ENCODE measurements at regions not wholly inside any gene's neighbourhood (a gene's known extent, or its start where the extent isn't known, plus 50 kb on each side); places are given as distances from the start of the nearest gene placed in this dataset.

DNA sequence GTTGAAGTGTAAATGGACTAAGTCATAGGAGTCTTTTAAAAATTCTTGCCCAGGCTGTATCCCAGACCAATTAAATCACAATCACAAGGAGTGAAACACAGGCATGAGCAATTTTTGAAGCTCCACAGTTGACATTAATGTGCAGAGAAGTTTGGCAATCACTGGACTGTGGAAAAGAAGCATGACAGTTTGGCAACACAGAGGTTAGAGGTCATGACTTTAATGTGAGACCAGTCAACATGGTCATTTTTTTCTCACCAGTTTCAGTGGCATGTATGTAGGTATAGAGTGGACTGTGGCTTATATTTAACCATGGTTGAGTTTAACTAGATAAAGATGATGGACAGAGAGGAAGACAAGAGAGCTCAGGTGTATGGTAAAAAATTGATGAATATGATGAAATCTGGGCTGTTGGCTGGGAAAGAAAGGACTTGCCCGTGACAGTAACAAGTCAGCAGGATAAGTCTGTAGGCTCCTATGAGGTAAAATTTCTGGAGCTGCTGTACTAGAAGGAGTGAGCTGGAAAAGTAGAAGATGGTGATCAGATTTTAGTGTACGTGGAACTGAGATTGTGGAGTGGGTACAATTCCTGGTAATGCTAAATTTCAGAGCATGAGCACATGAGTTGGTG, 432.2 kb upstream of the GHITM start:
- no peaks in the 10 kb centered on the region for H4K20me1 ChIP-seq (ENCODE audit: insufficient read depth, low read length, poor library complexity, severe bottlenecking)
- H3K9me3 ChIP-seq (ENCODE audit: insufficient read depth, low read depth, low read length): no peaks in the 10 kb centered on the region
- H3K4me2 ChIP-seq (ENCODE audit: low read depth, low read length, poor library complexity, severe bottlenecking): no peak overlapping the region
- H3F3A ChIP-seq (ENCODE audit: low read depth): no peaks in the 10 kb centered on the region
- H3K9me2 ChIP-seq (replicated peaks; ENCODE audit: low read depth, low read length): no peaks in the 10 kb centered on the region
- H3K36me3 ChIP-seq (ENCODE audit: insufficient read depth, low read length): no peaks in the 10 kb centered on the region
- TF ChIP-seq EZH2phosphoT487 (IDR thresholded peaks at IDR 0.05; ENCODE audit: borderline replicate concordance): no peak
- TF ChIP-seq, protein P1, sequence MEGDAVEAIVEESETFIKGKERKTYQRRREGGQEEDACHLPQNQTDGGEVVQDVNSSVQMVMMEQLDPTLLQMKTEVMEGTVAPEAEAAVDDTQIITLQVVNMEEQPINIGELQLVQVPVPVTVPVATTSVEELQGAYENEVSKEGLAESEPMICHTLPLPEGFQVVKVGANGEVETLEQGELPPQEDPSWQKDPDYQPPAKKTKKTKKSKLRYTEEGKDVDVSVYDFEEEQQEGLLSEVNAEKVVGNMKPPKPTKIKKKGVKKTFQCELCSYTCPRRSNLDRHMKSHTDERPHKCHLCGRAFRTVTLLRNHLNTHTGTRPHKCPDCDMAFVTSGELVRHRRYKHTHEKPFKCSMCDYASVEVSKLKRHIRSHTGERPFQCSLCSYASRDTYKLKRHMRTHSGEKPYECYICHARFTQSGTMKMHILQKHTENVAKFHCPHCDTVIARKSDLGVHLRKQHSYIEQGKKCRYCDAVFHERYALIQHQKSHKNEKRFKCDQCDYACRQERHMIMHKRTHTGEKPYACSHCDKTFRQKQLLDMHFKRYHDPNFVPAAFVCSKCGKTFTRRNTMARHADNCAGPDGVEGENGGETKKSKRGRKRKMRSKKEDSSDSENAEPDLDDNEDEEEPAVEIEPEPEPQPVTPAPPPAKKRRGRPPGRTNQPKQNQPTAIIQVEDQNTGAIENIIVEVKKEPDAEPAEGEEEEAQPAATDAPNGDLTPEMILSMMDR (conservative IDR thresholded peaks at IDR 0.05; ENCODE audit: low read length): no peak
- no peaks in the 10 kb centered on the region for H3K4me1 ChIP-seq (ENCODE audit: insufficient read depth, low read length, poor library complexity, severe bottlenecking)
- no peak overlapping the region for H2AFZ ChIP-seq (ENCODE audit: low read length)
- no peaks in the 10 kb centered on the region for H3K79me2 ChIP-seq (ENCODE audit: insufficient read depth, low read length)
- no peak overlapping the region for H3K9ac ChIP-seq (ENCODE audit: low read depth, low read length, poor library complexity, severe bottlenecking)
- no peak overlapping the region for H3K4me3 ChIP-seq (ENCODE audit: low read length, poor library complexity, severe bottlenecking)
- no peaks in the 10 kb centered on the region for H3K27me3 ChIP-seq (ENCODE audit: insufficient read depth, low read length, poor library complexity, severe bottlenecking)

DNA sequence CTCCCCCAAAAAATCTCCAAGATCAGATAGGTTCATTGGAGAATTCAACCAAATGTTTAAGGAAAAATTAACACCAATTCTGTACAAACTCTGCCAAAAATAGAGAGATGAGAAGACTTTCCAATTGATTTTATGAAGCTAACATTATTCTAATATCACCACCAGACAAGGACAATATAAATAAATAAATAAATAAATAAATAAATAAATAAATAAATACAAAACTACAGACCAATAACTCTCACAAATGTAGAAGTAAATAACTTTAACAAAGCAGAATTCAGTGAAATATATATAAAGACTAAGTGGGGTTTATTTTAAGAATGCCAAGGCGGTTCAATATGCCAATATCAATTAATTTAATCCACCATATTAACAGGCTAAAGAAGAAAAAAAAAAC, 425.9 kb upstream of the GHITM start:
- H3K9ac ChIP-seq (ENCODE audit: low read depth, low read length, poor library complexity, severe bottlenecking): no peak overlapping the region
- no peaks in the 10 kb centered on the region for H3K9me2 ChIP-seq (replicated peaks; ENCODE audit: low read depth, low read length)
- no peak overlapping the region for H3K4me2 ChIP-seq (ENCODE audit: low read depth, low read length, poor library complexity, severe bottlenecking)
- H3K9me3 ChIP-seq (ENCODE audit: insufficient read depth, low read depth, low read length): no peaks in the 10 kb centered on the region
- H3K27me3 ChIP-seq (ENCODE audit: insufficient read depth, low read length, poor library complexity, severe bottlenecking): no peaks in the 10 kb centered on the region
- H3K4me1 ChIP-seq (ENCODE audit: insufficient read depth, low read length, poor library complexity, severe bottlenecking): no peaks in the 10 kb centered on the region
- H3K79me2 ChIP-seq (ENCODE audit: insufficient read depth, low read length): no peaks in the 10 kb centered on the region
- H3K36me3 ChIP-seq (ENCODE audit: insufficient read depth, low read length): no peaks in the 10 kb centered on the region
- no peak overlapping the region for H2AFZ ChIP-seq (ENCODE audit: low read length)
- H3F3A ChIP-seq (ENCODE audit: low read depth): no peaks in the 10 kb centered on the region
- no peak overlapping the region for H3K4me3 ChIP-seq (ENCODE audit: low read length, poor library complexity, severe bottlenecking)
- no peaks in the 10 kb centered on the region for H4K20me1 ChIP-seq (ENCODE audit: insufficient read depth, low read length, poor library complexity, severe bottlenecking)
- TF ChIP-seq, protein P1 (conservative IDR thresholded peaks at IDR 0.05; ENCODE audit: low read length): no peak
- no peak for TF ChIP-seq EZH2phosphoT487 (IDR thresholded peaks at IDR 0.05; ENCODE audit: borderline replicate concordance)

DNA sequence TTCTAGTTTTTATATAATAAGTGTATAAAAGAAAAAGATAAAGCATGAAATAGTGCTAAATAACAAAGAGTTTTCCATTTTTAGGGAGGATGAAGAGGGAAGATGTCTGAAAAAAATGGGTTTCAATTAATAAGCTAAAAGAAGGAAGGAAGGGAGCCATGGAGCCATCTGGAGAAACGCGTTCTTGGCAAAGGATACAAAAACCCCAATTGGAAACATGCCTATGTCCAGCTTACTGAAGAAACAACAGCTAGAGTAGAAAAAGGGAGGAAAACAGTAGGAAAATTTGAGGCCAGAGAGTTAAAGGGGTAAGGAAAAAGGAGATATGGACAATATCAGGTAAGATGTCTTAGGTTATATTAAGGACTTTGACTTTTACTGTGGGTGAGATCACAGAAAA, 416.2 kb upstream of the GHITM start:
- no peaks in the 10 kb centered on the region for H3K27me3 ChIP-seq (ENCODE audit: insufficient read depth, low read length, poor library complexity, severe bottlenecking)
- no peak overlapping the region for H3K4me2 ChIP-seq (ENCODE audit: low read depth, low read length, poor library complexity, severe bottlenecking)
- H3K9me3 ChIP-seq (ENCODE audit: insufficient read depth, low read depth, low read length): no peaks in the 10 kb centered on the region
- H3K36me3 ChIP-seq (ENCODE audit: insufficient read depth, low read length): no peaks in the 10 kb centered on the region
- no peaks in the 10 kb centered on the region for H3K9me2 ChIP-seq (replicated peaks; ENCODE audit: low read depth, low read length)
- no peak overlapping the region for H2AFZ ChIP-seq (ENCODE audit: low read length)
- no peak overlapping the region for H3K9ac ChIP-seq (ENCODE audit: low read depth, low read length, poor library complexity, severe bottlenecking)
- TF ChIP-seq, protein P1 (conservative IDR thresholded peaks at IDR 0.05; ENCODE audit: low read length): no peak
- TF ChIP-seq EZH2phosphoT487 (IDR thresholded peaks at IDR 0.05; ENCODE audit: borderline replicate concordance): no peak
- H3K4me1 ChIP-seq (ENCODE audit: insufficient read depth, low read length, poor library complexity, severe bottlenecking): no peaks in the 10 kb centered on the region
- H4K20me1 ChIP-seq (ENCODE audit: insufficient read depth, low read length, poor library complexity, severe bottlenecking): no peaks in the 10 kb centered on the region
- H3K79me2 ChIP-seq (ENCODE audit: insufficient read depth, low read length): no peaks in the 10 kb centered on the region
- no peaks in the 10 kb centered on the region for H3F3A ChIP-seq (ENCODE audit: low read depth)
- no peak overlapping the region for H3K4me3 ChIP-seq (ENCODE audit: low read length, poor library complexity, severe bottlenecking)

Measured in Loucy (cell line).